HEK293 (cell line): ENCODE measurements at regions not wholly inside any gene's neighbourhood (a gene's known extent, or its start where the extent isn't known, plus 50 kb on each side); places are given as distances from the start of the nearest gene placed in this dataset.

Experiments
- CTCF ChIA-PET: fragments of 350-600 bp; formaldehyde crosslinking; extraction: SDS; loops from one replicate; lab custom pipeline; 2021; ENCODE audit warnings: antibody characterized with exemption; lab: Yijun Ruan, JAX
- POLR2A ChIA-PET: fragments of 300-600 bp; formaldehyde crosslinking; extraction: SDS; loops from one replicate; lab custom pipeline; 2020; ENCODE audit warnings: antibody characterized with exemption, inconsistent platforms; lab: Yijun Ruan, JAX
- H3K27ac ChIP-seq: fragments of 200-500 bp; sonication (Bioruptor generic); 2 replicates; pipeline ENCODE4 v1.5.1; 2014; ENCODE audit warnings: low read depth, low read length, control low read depth, inconsistent platforms; ENCODE audit errors: extremely low read depth
- H3K36me3 ChIP-seq, 2 experiments: fragments of 200-500 bp in 1 of 2; sonication (Bioruptor generic) in 1 of 2; 1 replicate in 1 of 2; 2 replicates in 1 of 2; pipeline ENCODE4 v1.5.1; 2014 to 2017; ENCODE audit warnings: inconsistent platforms in 2 of 2, low read length in 2 of 2; ENCODE audit not compliant: control insufficient read depth in 2 of 2, insufficient read depth in 1 of 2
- H3K4me1 ChIP-seq: fragments of 200-500 bp; sonication (Bioruptor generic); 2 replicates; pipeline ENCODE4 v1.5.1; 2014; ENCODE audit warnings: mild to moderate bottlenecking, low read length, inconsistent platforms; ENCODE audit not compliant: control insufficient read depth, insufficient read depth
- H3K4me3 ChIP-seq: 2 replicates; pipeline ENCODE4 v1.5.1; 2011; ENCODE audit warnings: low read depth, mild to moderate bottlenecking, control low read depth, low read length, moderate library complexity
- H3K9me3 ChIP-seq: fragments of 200-500 bp; sonication (Bioruptor generic); 2 replicates; pipeline ENCODE4 v1.5.1; 2014; ENCODE audit warnings: low read depth, low read length, inconsistent platforms; ENCODE audit not compliant: control insufficient read depth, insufficient read depth
- GFI1B ChIP-seq: fragments of 450-650 bp; formaldehyde crosslinking; IDR thresholded peaks from 2 replicates; pipeline ENCODE4 v1.5.1; 2016; ENCODE audit warnings: missing biosample characterization, missing genetic modification characterization
- HOXA7 ChIP-seq: sonication (generic); formaldehyde crosslinking; IDR thresholded peaks from 2 replicates; pipeline ENCODE4 v1.8.1; 2022; ENCODE audit warnings: missing genetic modification reagents, borderline replicate concordance
- HOXC10 ChIP-seq: sonication (generic); formaldehyde crosslinking; IDR thresholded peaks from 2 replicates; pipeline ENCODE4 v1.8.1; 2023; ENCODE audit warnings: mild to moderate bottlenecking, missing genetic modification reagents
- PBX3 ChIP-seq: sonication (generic); formaldehyde crosslinking; IDR thresholded peaks from 2 replicates; pipeline ENCODE4 v1.8.1; 2022; ENCODE audit warnings: mild to moderate bottlenecking, moderate library complexity, missing genetic modification reagents
- SETDB1 ChIP-seq: IDR thresholded peaks from one replicate; pipeline ENCODE4 v1.6.1; 2017; ENCODE audit warnings: mild to moderate bottlenecking, low read length, moderate library complexity, mixed read lengths; ENCODE audit not compliant: insufficient read length
- TRIM28 ChIP-seq: IDR thresholded peaks from 2 replicates; pipeline ENCODE4 v1.6.1; 2011; ENCODE audit warnings: low read length, control low read depth, borderline replicate concordance
- ZBTB1 ChIP-seq: fragments of 450-650 bp; formaldehyde crosslinking; IDR thresholded peaks from 2 replicates; pipeline ENCODE4 v1.5.1; 2016; ENCODE audit warnings: missing biosample characterization, missing genetic modification characterization
- ZBTB26 ChIP-seq: fragments of 450-650 bp; formaldehyde crosslinking; optimal IDR thresholded peaks from 2 replicates; pipeline ENCODE3; 2016; ENCODE audit warnings: missing biosample characterization, mild to moderate bottlenecking, missing genetic modification characterization
- ZBTB7A ChIP-seq: fragments of 450-650 bp; formaldehyde crosslinking; IDR thresholded peaks from 2 replicates; pipeline ENCODE4 v1.5.1; 2016; ENCODE audit warnings: low read depth, missing biosample characterization, missing genetic modification characterization
- ZFP69B ChIP-seq: fragments of 450-650 bp; formaldehyde crosslinking; IDR thresholded peaks from 2 replicates; pipeline ENCODE4 v1.5.1; 2016; ENCODE audit warnings: missing biosample characterization, missing genetic modification characterization
- ZNF140 ChIP-seq: fragments of 450-650 bp; formaldehyde crosslinking; IDR thresholded peaks from 2 replicates; pipeline ENCODE4 v1.5.1; 2016; ENCODE audit warnings: missing biosample characterization, missing genetic modification characterization
- ZNF155 ChIP-seq: fragments of 450-650 bp; formaldehyde crosslinking; IDR thresholded peaks from 2 replicates; pipeline ENCODE4 v1.5.1; 2016; ENCODE audit warnings: missing biosample characterization, missing genetic modification characterization
- ZNF341 ChIP-seq: fragments of 450-650 bp; formaldehyde crosslinking; IDR thresholded peaks from 2 replicates; pipeline ENCODE4; 2016; ENCODE audit warnings: low read depth, missing biosample characterization, missing genetic modification characterization
- ZNF354C ChIP-seq: fragments of 450-650 bp; formaldehyde crosslinking; IDR thresholded peaks from 2 replicates; pipeline ENCODE4 v1.5.1; 2016; ENCODE audit warnings: missing biosample characterization, missing genetic modification characterization, low read depth, borderline replicate concordance
- ZNF362 ChIP-seq: fragments of 450-650 bp; formaldehyde crosslinking; IDR thresholded peaks from 2 replicates; pipeline ENCODE4 v1.5.1; 2016; ENCODE audit warnings: missing biosample characterization, missing genetic modification characterization
- ZNF391 ChIP-seq: fragments of 450-650 bp; formaldehyde crosslinking; IDR thresholded peaks from 2 replicates; pipeline ENCODE4 v1.5.1; 2016; ENCODE audit warnings: low read depth, missing biosample characterization, missing genetic modification characterization, borderline replicate concordance
- ZNF404 ChIP-seq: fragments of 450-650 bp; formaldehyde crosslinking; IDR thresholded peaks from 2 replicates; pipeline ENCODE4 v1.5.1; 2017; ENCODE audit warnings: missing biosample characterization, missing genetic modification characterization
- ZNF473 ChIP-seq: fragments of 450-650 bp; formaldehyde crosslinking; IDR thresholded peaks from 2 replicates; pipeline ENCODE4 v1.5.1; 2017; ENCODE audit warnings: missing biosample characterization, missing genetic modification characterization
- ZNF514 ChIP-seq: fragments of 450-650 bp; formaldehyde crosslinking; IDR thresholded peaks from 2 replicates; pipeline ENCODE4 v1.5.1; 2016; ENCODE audit warnings: missing biosample characterization, missing genetic modification characterization
- ZNF529 ChIP-seq: fragments of 450-650 bp; formaldehyde crosslinking; IDR thresholded peaks from 2 replicates; pipeline ENCODE4 v1.5.1; 2017; ENCODE audit warnings: missing genetic modification characterization, missing biosample characterization; ENCODE audit not compliant: insufficient replicate concordance
- ZNF558 ChIP-seq: fragments of 450-650 bp; formaldehyde crosslinking; IDR thresholded peaks from 2 replicates; pipeline ENCODE4 v1.5.1; 2016; ENCODE audit warnings: missing biosample characterization, missing genetic modification characterization
- ZNF585B ChIP-seq: fragments of 450-650 bp; formaldehyde crosslinking; IDR thresholded peaks from 2 replicates; pipeline ENCODE4 v1.5.1; 2016; ENCODE audit warnings: missing biosample characterization, missing genetic modification characterization
- ZNF610 ChIP-seq: fragments of 450-650 bp; formaldehyde crosslinking; IDR thresholded peaks from 2 replicates; pipeline ENCODE4 v1.5.1; 2016; ENCODE audit warnings: missing biosample characterization, missing genetic modification characterization, borderline replicate concordance
- ZNF621 ChIP-seq: fragments of 450-650 bp; formaldehyde crosslinking; IDR thresholded peaks from 2 replicates; pipeline ENCODE4 v1.5.1; 2017; ENCODE audit warnings: missing biosample characterization, missing genetic modification characterization
- ZNF626 ChIP-seq: fragments of 450-650 bp; sonication (Bioruptor Pico); formaldehyde crosslinking; IDR thresholded peaks from 2 replicates; pipeline ENCODE4 v1.5.1; 2018; ENCODE audit warnings: missing biosample characterization, missing genetic modification characterization, inconsistent platforms
- ZNF658 ChIP-seq: fragments of 450-650 bp; formaldehyde crosslinking; IDR thresholded peaks from 2 replicates; pipeline ENCODE4; 2016; ENCODE audit warnings: missing biosample characterization, missing genetic modification characterization
- ZNF660 ChIP-seq: fragments of 450-650 bp; IDR thresholded peaks from 2 replicates; pipeline ENCODE4 v1.5.1; 2018; ENCODE audit warnings: missing biosample characterization, mild to moderate bottlenecking, missing genetic modification characterization
- ZNF677 ChIP-seq: fragments of 450-650 bp; IDR thresholded peaks from 2 replicates; pipeline ENCODE4 v1.5.0; 2018; ENCODE audit warnings: missing biosample characterization, mild to moderate bottlenecking, missing genetic modification characterization, moderate library complexity
- ZNF776 ChIP-seq: fragments of 450-650 bp; formaldehyde crosslinking; IDR thresholded peaks from 2 replicates; pipeline ENCODE4 v1.5.0; 2017; ENCODE audit warnings: missing biosample characterization, missing genetic modification characterization, borderline replicate concordance
- ZNF830 ChIP-seq: fragments of 450-650 bp; IDR thresholded peaks from 2 replicates; pipeline ENCODE4 v1.5.0; 2018; ENCODE audit warnings: missing biosample characterization, missing genetic modification characterization, low read depth, mild to moderate bottlenecking, moderate library complexity
- TF ChIP-seq, protein P1 (sequence below): fragments of 450-650 bp; formaldehyde crosslinking; IDR thresholded peaks from 2 replicates; pipeline ENCODE4 v1.5.1; 2016; ENCODE audit warnings: missing biosample characterization, missing genetic modification characterization, borderline replicate concordance
- TF ChIP-seq, protein P2 (sequence below): fragments of 450-650 bp; formaldehyde crosslinking; IDR thresholded peaks from 2 replicates; pipeline ENCODE4 v1.5.1; 2017; ENCODE audit warnings: missing biosample characterization, missing genetic modification characterization

- H3K36me3 ChIP-seq = no peaks in the 10 kb centered on the region
- H3K4me1 ChIP-seq = no peaks in the 10 kb centered on the region
- H3K4me3 ChIP-seq = no peak overlapping the region
- ChIA-PET CTCF (interaction anchor here (0.7 kb wide), 1 partner anchor 805 kb away, joined by 4 read pairs; no protein-coding TSS in a partner anchor), POLR2A (no interaction called here)
- H3K27ac ChIP-seq = no peak overlapping the region
- H3K9me3 ChIP-seq = no peaks in the 10 kb centered on the region
- TF ChIP-seq, protein P1, sequence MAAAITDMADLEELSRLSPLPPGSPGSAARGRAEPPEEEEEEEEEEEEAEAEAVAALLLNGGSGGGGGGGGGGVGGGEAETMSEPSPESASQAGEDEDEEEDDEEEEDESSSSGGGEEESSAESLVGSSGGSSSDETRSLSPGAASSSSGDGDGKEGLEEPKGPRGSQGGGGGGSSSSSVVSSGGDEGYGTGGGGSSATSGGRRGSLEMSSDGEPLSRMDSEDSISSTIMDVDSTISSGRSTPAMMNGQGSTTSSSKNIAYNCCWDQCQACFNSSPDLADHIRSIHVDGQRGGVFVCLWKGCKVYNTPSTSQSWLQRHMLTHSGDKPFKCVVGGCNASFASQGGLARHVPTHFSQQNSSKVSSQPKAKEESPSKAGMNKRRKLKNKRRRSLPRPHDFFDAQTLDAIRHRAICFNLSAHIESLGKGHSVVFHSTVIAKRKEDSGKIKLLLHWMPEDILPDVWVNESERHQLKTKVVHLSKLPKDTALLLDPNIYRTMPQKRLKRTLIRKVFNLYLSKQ (tag by site-specific recombination) = no peak
- TF ChIP-seq ZBTB26 (no peak), ZBTB7A (tag by site-specific recombination) (no peak), ZNF341 (tag by site-specific recombination) (no peak), ZNF658 (tag by site-specific recombination) (no peak), HOXC10 (no peak), ZNF529 (tag by site-specific recombination) (no peak), GFI1B (no peak), ZNF473 (tag by site-specific recombination) (no peak), ZNF558 (tag by site-specific recombination) (no peak), ZNF140 (no peak), ZNF404 (tag by site-specific recombination) (no peak), ZBTB1 (tag by site-specific recombination) (no peak), ZNF354C (tag by site-specific recombination) (no peak), ZNF514 (tag by site-specific recombination) (no peak), ZNF830 (no peak), ZNF776 (tag by site-specific recombination) (no peak), ZFP69B (tag by site-specific recombination) (no peak), PBX3 (CRISPR knock-in tag) (no peak), ZNF660 (tag by site-specific recombination) (no peak)
These were observed 857.1 kb downstream of the AACS start for GRCh38 chr12:125922330-125922729.

DNA sequence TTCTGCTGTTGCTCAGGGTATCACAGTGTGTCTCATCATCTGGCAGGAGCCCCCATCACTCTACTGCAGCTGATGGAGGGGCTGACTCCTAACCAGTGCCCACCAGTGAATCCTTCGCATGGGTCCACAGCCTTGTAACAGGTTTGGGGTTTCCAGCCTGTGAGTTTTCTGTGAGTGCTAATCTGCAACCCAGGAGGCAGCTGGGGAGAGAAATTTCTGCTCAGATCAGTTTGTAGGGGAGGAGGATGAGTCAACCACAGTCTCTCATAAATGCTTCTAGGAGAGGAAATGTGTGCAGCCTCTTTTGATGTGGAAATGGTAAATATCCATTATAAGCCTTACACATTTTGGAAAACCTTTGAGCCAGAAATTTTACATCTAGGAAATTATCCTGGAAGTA is 871.3 kb downstream of the AACS start:
- POLR2A ChIA-PET = no interaction called here
- Histone ChIP-seq H3K36me3 (no peaks in the 10 kb centered on the region), H3K4me3 (no peak overlapping the region), H3K4me1 (no peaks in the 10 kb centered on the region), H3K9me3 (no peaks in the 10 kb centered on the region), H3K27ac (no peak overlapping the region)
- CTCF ChIA-PET = no interaction called here
- TF ChIP-seq ZNF585B (tag by site-specific recombination) = no peak
- no peak for TF ChIP-seq ZNF155 (tag by site-specific recombination)
- no peak for TF ChIP-seq ZNF626 (tag by site-specific recombination)
- no peak for TF ChIP-seq ZNF362 (tag by site-specific recombination)
- TF ChIP-seq HOXA7 = no peak
- TF ChIP-seq, protein P2, sequence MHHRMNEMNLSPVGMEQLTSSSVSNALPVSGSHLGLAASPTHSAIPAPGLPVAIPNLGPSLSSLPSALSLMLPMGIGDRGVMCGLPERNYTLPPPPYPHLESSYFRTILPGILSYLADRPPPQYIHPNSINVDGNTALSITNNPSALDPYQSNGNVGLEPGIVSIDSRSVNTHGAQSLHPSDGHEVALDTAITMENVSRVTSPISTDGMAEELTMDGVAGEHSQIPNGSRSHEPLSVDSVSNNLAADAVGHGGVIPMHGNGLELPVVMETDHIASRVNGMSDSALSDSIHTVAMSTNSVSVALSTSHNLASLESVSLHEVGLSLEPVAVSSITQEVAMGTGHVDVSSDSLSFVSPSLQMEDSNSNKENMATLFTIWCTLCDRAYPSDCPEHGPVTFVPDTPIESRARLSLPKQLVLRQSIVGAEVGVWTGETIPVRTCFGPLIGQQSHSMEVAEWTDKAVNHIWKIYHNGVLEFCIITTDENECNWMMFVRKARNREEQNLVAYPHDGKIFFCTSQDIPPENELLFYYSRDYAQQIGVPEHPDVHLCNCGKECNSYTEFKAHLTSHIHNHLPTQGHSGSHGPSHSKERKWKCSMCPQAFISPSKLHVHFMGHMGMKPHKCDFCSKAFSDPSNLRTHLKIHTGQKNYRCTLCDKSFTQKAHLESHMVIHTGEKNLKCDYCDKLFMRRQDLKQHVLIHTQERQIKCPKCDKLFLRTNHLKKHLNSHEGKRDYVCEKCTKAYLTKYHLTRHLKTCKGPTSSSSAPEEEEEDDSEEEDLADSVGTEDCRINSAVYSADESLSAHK = no peak
- no peak for TF ChIP-seq TRIM28
- TF ChIP-seq ZNF621 = no peak
- no peak for TF ChIP-seq ZNF677 (tag by site-specific recombination)
- no peak for TF ChIP-seq ZNF391 (tag by site-specific recombination)
- no peak for TF ChIP-seq ZNF610 (tag by site-specific recombination)
- no peak for TF ChIP-seq SETDB1
